ENCODE measurements at regions not wholly inside any gene's neighbourhood (a gene's known extent, or its start where the extent isn't known, plus 50 kb on each side); places are given as distances from the start of the nearest gene placed in this dataset.

DNA sequence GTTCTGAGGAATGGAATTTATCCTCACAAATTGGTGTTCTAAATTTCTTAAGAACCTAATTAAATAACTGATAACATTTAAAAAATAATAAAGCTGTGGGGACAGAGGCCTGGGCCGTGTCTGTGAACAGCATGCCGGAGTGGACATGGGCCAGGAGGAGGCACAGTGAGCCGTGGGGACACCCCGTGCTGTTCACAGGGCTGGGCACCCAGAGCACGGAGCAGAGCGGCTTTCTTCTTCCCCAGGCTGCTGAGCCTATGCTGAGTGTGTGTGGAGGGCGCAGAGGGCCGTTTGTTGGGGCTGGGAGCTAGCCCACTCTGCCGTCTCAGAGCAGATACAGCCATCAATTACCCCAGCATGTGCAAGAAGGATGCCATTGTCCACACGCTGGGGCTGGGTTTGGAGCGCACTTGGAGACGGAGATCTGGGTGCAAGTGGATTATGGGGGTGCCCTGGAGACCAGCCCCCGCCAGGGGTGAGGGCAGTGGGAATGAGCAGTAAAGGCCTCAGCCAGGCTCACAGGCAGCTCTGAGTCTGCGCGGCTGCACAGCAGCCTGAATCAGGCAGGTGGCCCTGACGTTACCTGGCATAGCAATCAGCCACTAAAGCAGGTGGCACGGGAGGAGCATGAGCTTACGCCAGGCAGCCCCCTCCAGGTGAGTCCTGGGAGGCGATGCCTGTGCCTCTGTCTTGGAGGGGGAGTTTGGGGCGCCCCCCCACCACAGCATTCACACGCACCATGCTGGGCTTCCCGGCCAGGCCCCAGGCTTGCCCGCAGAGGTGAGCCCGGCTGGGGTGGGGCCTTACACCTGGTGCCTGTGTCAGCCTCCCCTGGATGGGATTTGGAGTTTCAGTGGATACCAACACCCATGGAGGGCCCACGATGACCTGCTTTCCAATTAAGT lies 52.1 kb upstream of the SLC66A3 start:
- Histone ChIP-seq H2BK5ac (ENCODE audit: low read depth, low read length) (no peak overlapping the region), H3K23me2 (ENCODE audit: low read depth, low read length) (no peaks in the 10 kb centered on the region), H2BK120ac (replicated peaks; ENCODE audit: low read depth, low read length) (no peak overlapping the region), H2BK12ac (ENCODE audit: low read depth, low read length) (no peak overlapping the region), H3K4ac (replicated peaks; ENCODE audit: insufficient read length, low read depth, low read length) (no peak overlapping the region), H2BK20ac (ENCODE audit: low read length) (no peak overlapping the region), H2AK5ac (ENCODE audit: low read depth, low read length) (no peak overlapping the region), H4K91ac (replicated peaks; ENCODE audit: insufficient read length, low read length) (no peak overlapping the region), H4K8ac (ENCODE audit: extremely low read depth, insufficient read depth, low read length) (no peak overlapping the region), H3K36me3 (ENCODE audit: control insufficient read depth in 2 of 4, insufficient read depth in 4 of 4, low read length in 3 of 4) (no peaks in the 10 kb centered on the region), H3K79me1 (ENCODE audit: low read depth, low read length) (no peaks in the 10 kb centered on the region), H3K27me3 (replicated peaks in 1 of 4; ENCODE audit: control insufficient read depth in 3 of 4, extremely low read depth in 1 of 4, insufficient read depth in 3 of 4, low read length in 3 of 4) (no peaks in the 10 kb centered on the region), H4K5ac (ENCODE audit: insufficient read length, low read depth, low read length) (no peak overlapping the region), H3K9ac (replicated peaks in 1 of 4; ENCODE audit: extremely low read depth in 1 of 4, low read depth in 3 of 4, low read length in 3 of 4) (no peak overlapping the region), H3K56ac (replicated peaks; ENCODE audit: insufficient read length, low read depth, low read length) (no peak overlapping the region), H3K79me2 (ENCODE audit: control insufficient read depth in 1 of 2, insufficient read depth in 2 of 2, low read length in 2 of 2) (no peaks in the 10 kb centered on the region), H3K4me3 (ENCODE audit: extremely low read depth in 1 of 4, insufficient read depth in 2 of 4, low read depth in 3 of 4, low read length in 4 of 4) (no peak overlapping the region), H3K23ac (ENCODE audit: insufficient read length) (no peak overlapping the region), H3K14ac (ENCODE audit: insufficient read length) (no peak overlapping the region), H2AFZ (ENCODE audit: low read length) (no peak overlapping the region), H3K4me2 (ENCODE audit: insufficient read depth in 1 of 2, low read depth in 2 of 2, low read length in 2 of 2) (no peak overlapping the region), H3K4me1 (replicated peaks in 1 of 4; ENCODE audit: control insufficient read depth in 3 of 4, insufficient read depth in 4 of 4, low read length in 3 of 4) (no peaks in the 10 kb centered on the region), H2BK15ac (ENCODE audit: low read length) (no peak overlapping the region), H3K27ac (ENCODE audit: low read depth, low read length) (no peak overlapping the region), H4K20me1 (replicated peaks in 1 of 2; ENCODE audit: control insufficient read depth in 1 of 2, insufficient read depth in 2 of 2, low read length in 2 of 2) (no peaks in the 10 kb centered on the region), H3K18ac (ENCODE audit: extremely low read depth, low read length) (no peak overlapping the region), H3K9me3 (ENCODE audit: insufficient read depth in 2 of 2, low read depth in 1 of 2, low read length in 1 of 2) (no peaks in the 10 kb centered on the region)
- TF ChIP-seq GTF2F1 (IDR thresholded peaks at IDR 0.05; ENCODE audit: borderline replicate concordance, low read depth, low read length) (no peak), USF2 (IDR thresholded peaks at IDR 0.05; ENCODE audit: low read length) (no peak), POLR2A (IDR thresholded peaks at IDR 0.05; ENCODE audit: control extremely low read depth in 1 of 2, low read depth in 2 of 2, low read length in 2 of 2) (no peak), CEBPB (IDR thresholded peaks at IDR 0.05; ENCODE audit: low read depth, low read length) (no peak), ZNF274 (IDR thresholded peaks at IDR 0.05; ENCODE audit: borderline replicate concordance, extremely low read depth, low read length) (no peak)
- ChIA-PET POLR2A (ENCODE audit: partially characterized antibody) (no interaction called here), CTCF (ENCODE audit: partially characterized antibody) (interaction anchor here (0.8 to 9.8 kb wide), 8 partner anchors 9 to 344 kb away, joined by 3 to 84 read pairs (median 4); a partner anchor contains a TSS)
- FAIRE-seq (no peak), DNase-seq (ENCODE audit: low read depth in 1 of 2, low spot score in 2 of 2) (no peak)
- 88% methylated on average over 20 of the region's 25 CpGs; no CpG with 5 or more reads in 1 of the 2 experiments for WGBS, 2 experiments (ENCODE audit: extremely low coverage in 1 of 2, insufficient coverage in 1 of 2, insufficient read length in 1 of 2, insufficient replicate concordance in 2 of 2, low coverage in 1 of 2, low lambda C conversion rate in 2 of 2, missing lambda C conversion rate in 1 of 2)

All from H1 (cell line).